Gastroesophageal sphincter (tissue), 4 donors: ENCODE measurements at regions not wholly inside any gene's neighbourhood (a gene's known extent, or its start where the extent isn't known, plus 50 kb on each side); places are given as distances from the start of the nearest gene placed in this dataset.

Experiments
- ATAC-seq: fragments of 150-250 bp; one replicate; pipeline ENCODE4 v1.9.1; 2016; ENCODE audit warnings: mild to moderate bottlenecking, moderate library complexity
- H3K27ac ChIP-seq, 4 donors: fragments of 200-600 bp; sonication (generic) in 3 of 4; 1 replicate in 3 of 4; 2 replicates in 1 of 4; pipeline ENCODE4 v1.5.1; 2016 to 2019
- H3K27me3 ChIP-seq: fragments of 200-600 bp; sonication (generic); one replicate; pipeline ENCODE4 v1.5.1; 2019
- H3K36me3 ChIP-seq, 2 donors: fragments of 200-600 bp; sonication (generic); one replicate each; pipeline ENCODE4 v1.5.1; 2019; ENCODE audit warnings: control low read depth in 1 of 2
- H3K4me1 ChIP-seq, 3 donors: fragments of 200-600 bp; sonication (generic); 1 replicate in 2 of 3; 2 replicates in 1 of 3; pipeline ENCODE4 v1.5.1; 2016 to 2019; ENCODE audit warnings: control low read depth in 2 of 3
- H3K4me3 ChIP-seq, 2 donors: fragments of 200-600 bp; sonication (generic); one replicate each; pipeline ENCODE4 v1.5.1; 2019; ENCODE audit warnings: mild to moderate bottlenecking in 1 of 2, moderate library complexity in 1 of 2
- H3K9me3 ChIP-seq, 3 donors: fragments of 200-600 bp; sonication (generic); one replicate each; pipeline ENCODE4 v1.5.1; 2017 to 2019; ENCODE audit warnings: control low read depth in 2 of 3
- CTCF ChIP-seq, 4 experiments: fragments of 200-600 bp in 2 of 4; fragments of 450-650 bp in 2 of 4; sonication (generic) in 1 of 4; IDR thresholded peaks; one replicate each; pipeline ENCODE4 v1.5.1; 2017 to 2019; ENCODE audit warnings: antibody characterized with exemption in 4 of 4, mild to moderate bottlenecking in 2 of 4, moderate library complexity in 2 of 4
- EP300 ChIP-seq: sonication (generic); formaldehyde crosslinking; IDR thresholded peaks from one replicate; pipeline ENCODE4 v1.6.1; 2017; ENCODE audit warnings: antibody characterized with exemption, mild to moderate bottlenecking
- POLR2A ChIP-seq, 2 donors: fragments of 450-650 bp; IDR thresholded peaks; one replicate each; pipeline ENCODE4 v1.6.1; 2017; ENCODE audit warnings: antibody characterized with exemption in 2 of 2, mild to moderate bottlenecking in 2 of 2, moderate library complexity in 1 of 2
- POLR2AphosphoS5 ChIP-seq: sonication (generic); formaldehyde crosslinking; IDR thresholded peaks from one replicate; pipeline ENCODE4 v1.6.1; 2017; ENCODE audit warnings: antibody characterized with exemption
- WGBS, 2 donors: methylation state at CpG; one replicate each; pipeline ENCODE4 v1.1.5; 2018; ENCODE audit warnings: low coverage in 1 of 2; 5-methylcytosine and 5-hydroxymethylcytosine counted together

- Histone ChIP-seq H3K4me1 (no peaks in the 10 kb centered on the region), H3K36me3 (no peaks in the 10 kb centered on the region), H3K27me3 (peaks cover 86% of the 10 kb centered on the region), H3K27ac (no peak overlapping the region), H3K9me3 (peaks cover 0 to 9% (median 0%) of the 10 kb centered on the region in 3 donors), H3K4me3 (no peak overlapping the region)
- 55 to 79% methylated on average over 2 to 3 of the region's 3 CpGs for WGBS, 2 donors
- TF ChIP-seq POLR2A (IDR thresholded peaks at IDR 0.05) = no peak
- TF ChIP-seq CTCF (IDR thresholded peaks at IDR 0.05) = no peak
- TF ChIP-seq POLR2AphosphoS5 = no peak
- no peak for TF ChIP-seq EP300
- no peak for ATAC-seq
Observed at GRCh38 chr16:86662740-86663139, 84.4 kb downstream of the FOXL1 start.

GRCh38 chr16:86663685-86664521 is 85.6 kb downstream of the FOXL1 start:
- no peak for TF ChIP-seq EP300
- no peak for TF ChIP-seq POLR2AphosphoS5
- TF ChIP-seq POLR2A (IDR thresholded peaks at IDR 0.05) = no peak
- no peak for TF ChIP-seq CTCF (IDR thresholded peaks at IDR 0.05)
- WGBS, 2 donors = 56% methylated on average over 8 to 11 of the region's 19 CpGs
- no peak for ATAC-seq

GRCh38 chr16:86664522-86665318 is 86.4 kb downstream of the FOXL1 start:
- H3K9me3 ChIP-seq = peaks cover 0 to 9% (median 0%) of the 10 kb centered on the region in 3 donors
- no peak overlapping the region for H3K4me3 ChIP-seq
- peaks cover 77% of the 10 kb centered on the region for H3K27me3 ChIP-seq
- WGBS, 2 donors = 58 to 100% methylated on average over 1 to 5 of the region's 11 CpGs
- TF ChIP-seq CTCF (IDR thresholded peaks at IDR 0.05) (no peak), POLR2A (IDR thresholded peaks at IDR 0.05) (no peak), EP300 (no peak), POLR2AphosphoS5 (no peak)
- no peak for ATAC-seq
- no peaks in the 10 kb centered on the region for H3K36me3 ChIP-seq
- H3K27ac ChIP-seq = no peak overlapping the region
- H3K4me1 ChIP-seq = peaks cover 0 to 4% (median 0%) of the 10 kb centered on the region in 3 donors

More at GRCh38 chr16:86663685-86664521, 85.6 kb downstream of the FOXL1 start:
- H3K4me1 ChIP-seq = no peaks in the 10 kb centered on the region
- peaks cover 75% of the 10 kb centered on the region for H3K27me3 ChIP-seq
- H3K27ac ChIP-seq = no peak overlapping the region
- H3K9me3 ChIP-seq = peaks cover 0 to 9% (median 0%) of the 10 kb centered on the region in 3 donors
- H3K36me3 ChIP-seq = no peaks in the 10 kb centered on the region
- no peak overlapping the region for H3K4me3 ChIP-seq

- Histone ChIP-seq H3K36me3 (no peaks in the 10 kb centered on the region), H3K27me3 (peaks cover 77% of the 10 kb centered on the region), H3K4me3 (no peak overlapping the region), H3K27ac (no peak overlapping the region), H3K4me1 (peaks cover 0 to 6% (median 0%) of the 10 kb centered on the region in 3 donors), H3K9me3 (peaks cover 0 to 3% (median 0%) of the 10 kb centered on the region in 3 donors)
- ATAC-seq = no peak
- no peak for TF ChIP-seq POLR2A (IDR thresholded peaks at IDR 0.05)
- no peak for TF ChIP-seq POLR2AphosphoS5
- no peak for TF ChIP-seq CTCF (IDR thresholded peaks at IDR 0.05)
- TF ChIP-seq EP300 = no peak
- WGBS, 2 donors = 50 to 86% methylated on average over 2 of the region's 2 CpGs
Observed at GRCh38 chr16:86665319-86665675, 86.9 kb downstream of the FOXL1 start.
